ENCODE measurements at regions not wholly inside any gene's neighbourhood (a gene's known extent, or its start where the extent isn't known, plus 50 kb on each side); places are given as distances from the start of the nearest gene placed in this dataset.

- DNase-seq (no peak), ATAC-seq (no peak)
- intact Hi-C loops (cut with micrococcal nuclease): no loop called here
Measured at GRCh38 chr2:78606895-78607294, 418.6 kb upstream of the REG3G start.

DNA sequence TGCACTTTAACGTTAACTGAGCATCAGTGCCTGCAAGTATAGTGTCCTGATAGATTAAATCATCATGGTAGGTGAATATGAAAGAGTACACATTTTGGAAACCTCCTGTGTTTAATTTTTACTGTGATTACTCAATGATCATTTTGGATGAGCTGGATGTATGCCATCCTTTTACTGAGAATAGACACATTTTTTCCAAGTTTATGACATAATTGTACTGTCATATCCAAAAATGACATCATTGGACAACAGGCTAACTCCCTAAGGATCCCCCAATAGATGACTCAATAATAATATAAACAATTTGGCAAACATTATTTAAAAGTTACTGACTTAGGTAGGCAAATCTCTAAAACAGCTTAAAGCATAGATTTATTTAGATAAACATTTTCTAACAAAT lies 410.8 kb upstream of the REG3G start:
- intact Hi-C loops (cut with micrococcal nuclease): no loop called here

GRCh38 chr2:78615956-78616355 lies 409.5 kb upstream of the REG3G start:
- ATAC-seq (no peak), DNase-seq (no peak)
- intact Hi-C loops (cut with micrococcal nuclease): no loop called here

More for the DNA sequence above, 410.8 kb upstream of the REG3G start:
- no peak for ATAC-seq
- no peak for DNase-seq

DNA sequence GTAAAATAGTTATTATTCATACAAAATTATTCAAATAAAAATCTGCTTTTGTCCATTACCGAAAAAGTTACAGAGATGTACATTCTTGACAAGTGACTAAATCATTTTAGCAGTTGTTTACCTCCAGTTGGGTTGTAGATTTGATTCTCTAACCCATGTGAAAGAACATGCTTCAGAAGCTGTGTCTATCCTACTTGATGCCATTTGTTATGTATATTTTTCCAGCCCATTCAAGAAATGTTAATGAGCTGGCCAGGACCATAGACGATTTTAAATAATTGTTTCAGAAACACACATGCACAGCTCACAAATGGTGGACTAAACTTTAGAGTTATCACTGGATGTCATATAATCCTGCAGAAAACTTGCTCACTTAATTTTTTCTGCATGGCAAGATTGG lies 391.1 kb upstream of the REG3G start:
- intact Hi-C loops (cut with micrococcal nuclease): no loop called here
- ATAC-seq (no peak), DNase-seq (no peak)

GRCh38 chr2:78644854-78645253 lies 380.6 kb upstream of the REG3G start:
- DNase-seq (no peak), ATAC-seq (no peak)
- intact Hi-C loops (cut with micrococcal nuclease): no loop called here

GRCh38 chr2:78646533-78647364 lies 378.8 kb upstream of the REG3G start:
- ATAC-seq (no peak), DNase-seq (no peak)
- intact Hi-C loops (cut with micrococcal nuclease): no loop called here

GRCh38 chr2:78648558-78648957 lies 376.9 kb upstream of the REG3G start:
- ATAC-seq (no peak), DNase-seq (no peak)

DNA sequence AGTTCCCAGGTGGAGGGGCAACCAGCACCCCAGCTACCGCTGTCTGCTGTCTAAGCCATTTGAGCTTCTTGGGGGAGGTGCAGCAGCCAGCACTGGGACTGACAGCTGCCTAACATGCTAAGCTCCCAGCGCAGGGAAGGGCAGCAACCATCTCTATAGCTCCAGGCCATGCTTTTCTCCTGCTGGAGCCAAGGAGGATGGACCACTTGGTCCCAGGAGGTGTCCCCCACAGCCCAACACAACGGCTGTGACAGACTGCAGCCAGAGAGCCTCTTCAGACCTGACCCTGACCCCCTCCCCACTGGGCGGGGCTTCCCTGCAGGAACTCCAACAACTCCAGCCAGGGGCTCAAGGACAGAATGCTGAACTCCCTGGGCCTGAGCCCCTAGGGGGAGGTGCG lies 370.6 kb upstream of the REG3G start:
- no peak for DNase-seq
- no peak for ATAC-seq
- intact Hi-C loops (cut with micrococcal nuclease): no loop called here

More at GRCh38 chr2:78648558-78648957, 376.9 kb upstream of the REG3G start:
- intact Hi-C loops (cut with micrococcal nuclease): no loop called here

GRCh38 chr2:78676921-78677696 lies 348.4 kb upstream of the REG3G start:
- intact Hi-C loops (cut with micrococcal nuclease): no loop called here

GRCh38 chr2:78677774-78678173 lies 347.7 kb upstream of the REG3G start:
- ATAC-seq (no peak), DNase-seq (no peak)
- intact Hi-C loops (cut with micrococcal nuclease): no loop called here

More at GRCh38 chr2:78676921-78677696, 348.4 kb upstream of the REG3G start:
- DNase-seq (no peak), ATAC-seq (no peak)

GRCh38 chr2:78681386-78681785 lies 344.1 kb upstream of the REG3G start:
- ATAC-seq (no peak), DNase-seq (no peak)
- intact Hi-C loops (cut with micrococcal nuclease): no loop called here

DNA sequence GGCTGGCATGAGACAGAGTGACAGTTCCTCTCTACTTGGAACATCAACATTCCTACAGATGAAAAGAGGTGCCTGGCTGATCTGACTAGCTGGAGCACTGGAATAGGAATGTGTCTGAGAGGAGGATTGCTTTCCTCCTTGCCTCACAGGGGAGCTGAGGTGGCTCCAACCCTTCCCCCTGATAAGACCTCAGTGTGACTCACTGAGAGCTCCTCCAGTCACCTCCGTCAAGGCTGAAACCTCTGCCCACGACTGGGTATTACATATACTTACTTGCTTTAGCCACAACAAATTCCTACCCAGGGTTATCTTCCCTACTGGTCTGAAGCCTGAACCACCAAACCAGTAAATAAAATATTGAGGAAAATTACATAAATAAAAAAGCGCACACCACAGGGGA lies 342.7 kb upstream of the REG3G start:
- DNase-seq: no peak
- ATAC-seq: no peak
- intact Hi-C loops (cut with micrococcal nuclease): no loop called here

- intact Hi-C loops (cut with micrococcal nuclease): no loop called here
- ATAC-seq (no peak), DNase-seq (no peak)
Measured at GRCh38 chr2:78686625-78687153, 338.8 kb upstream of the REG3G start.

GRCh38 chr2:78699696-78700095 lies 325.8 kb upstream of the REG3G start:
- ATAC-seq (no peak), DNase-seq (no peak)
- intact Hi-C loops (cut with micrococcal nuclease): no loop called here

DNA sequence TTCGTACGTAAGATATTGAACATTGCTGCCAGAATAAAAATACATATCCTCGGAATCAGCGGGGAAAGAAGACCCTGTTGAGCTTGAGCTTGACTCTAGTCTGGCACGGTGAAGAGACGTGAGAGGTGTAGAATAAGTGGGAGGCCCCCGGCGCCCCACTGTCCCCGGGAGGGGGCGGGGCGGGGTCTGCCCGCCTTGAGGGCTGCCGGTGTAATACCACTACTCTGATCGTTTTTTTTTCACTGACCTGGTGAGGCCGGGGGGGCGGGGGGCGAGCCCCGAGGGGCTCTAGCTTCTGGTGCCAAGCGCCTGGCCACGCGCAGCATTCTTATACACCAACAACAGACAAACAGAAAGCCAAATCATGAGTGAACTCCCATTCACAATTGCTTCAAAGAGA lies 324.0 kb upstream of the REG3G start:
- ATAC-seq (no peak), DNase-seq (no peak)
- intact Hi-C loops (cut with micrococcal nuclease): no loop called here

- intact Hi-C loops (cut with micrococcal nuclease): no loop called here
- no peak for ATAC-seq
Measured at GRCh38 chr2:78707776-78708386, 317.6 kb upstream of the REG3G start.

DNA sequence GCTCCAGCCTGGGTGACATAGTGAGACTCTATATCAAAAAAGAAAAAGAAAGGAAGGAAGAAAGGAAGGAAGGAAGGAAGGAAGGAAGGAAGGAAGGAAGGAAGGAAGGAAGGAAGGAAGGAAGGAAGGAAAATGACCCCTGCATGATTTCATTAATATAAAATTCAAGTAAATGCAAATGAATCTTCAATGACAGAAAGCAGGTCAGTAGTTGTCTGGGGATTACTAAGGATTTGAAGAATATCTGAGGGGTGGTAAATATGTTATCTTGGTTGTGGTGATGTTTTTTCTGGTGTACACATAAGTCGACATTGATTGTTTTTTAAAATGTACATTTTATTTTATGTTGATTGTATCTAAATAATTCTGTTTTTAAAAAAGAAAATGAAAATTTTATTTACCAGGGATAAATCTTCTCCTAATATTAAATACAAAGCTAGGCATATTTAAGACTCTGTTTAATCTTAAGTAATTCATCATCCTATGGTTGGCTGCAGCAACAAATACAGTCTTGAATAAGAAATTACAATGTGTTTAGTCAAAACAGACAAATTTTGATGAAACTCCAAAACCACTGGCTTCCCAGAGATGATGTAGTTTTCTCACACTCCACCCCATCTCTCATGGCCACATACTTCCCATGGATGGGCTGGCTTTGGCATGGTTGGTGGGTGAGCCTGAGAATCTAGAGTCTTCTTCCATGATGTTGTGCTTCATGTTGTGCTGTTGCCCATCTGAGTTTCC lies 314.7 kb upstream of the REG3G start:
- no peak for DNase-seq
- ATAC-seq: no peak
- intact Hi-C loops (cut with micrococcal nuclease): no loop called here

More at GRCh38 chr2:78707776-78708386, 317.6 kb upstream of the REG3G start:
- DNase-seq: no peak

GRCh38 chr2:78715293-78715692 lies 310.2 kb upstream of the REG3G start:
- DNase-seq: no peak
- intact Hi-C loops (cut with micrococcal nuclease): no loop called here
- no peak for ATAC-seq

GRCh38 chr2:78718024-78718423 lies 307.5 kb upstream of the REG3G start:
- intact Hi-C loops (cut with micrococcal nuclease): no loop called here
- ATAC-seq (no peak), DNase-seq (no peak)

Measured in left ventricle myocardium superior (tissue), 1 donor.